ENCODE measurements at regions not wholly inside any gene's neighbourhood (a gene's known extent, or its start where the extent isn't known, plus 50 kb on each side); places are given as distances from the start of the nearest gene placed in this dataset.
"Not testable (repeated sequence)": the region's sequence is repeated elsewhere in the genome, so short reads cannot be mapped to it uniquely, and the experiment has no call there.

- DNase-seq = no peak
Measured at GRCh38 chr6:92485487-92485886, 933.9 kb downstream of the EPHA7 start.

- DNase-seq = no peak
Measured at GRCh38 chr6:92479831-92480230, 939.5 kb downstream of the EPHA7 start.

GRCh38 chr6:92473056-92473455, 946.3 kb downstream of the EPHA7 start:
- DNase-seq = no peak

DNA sequence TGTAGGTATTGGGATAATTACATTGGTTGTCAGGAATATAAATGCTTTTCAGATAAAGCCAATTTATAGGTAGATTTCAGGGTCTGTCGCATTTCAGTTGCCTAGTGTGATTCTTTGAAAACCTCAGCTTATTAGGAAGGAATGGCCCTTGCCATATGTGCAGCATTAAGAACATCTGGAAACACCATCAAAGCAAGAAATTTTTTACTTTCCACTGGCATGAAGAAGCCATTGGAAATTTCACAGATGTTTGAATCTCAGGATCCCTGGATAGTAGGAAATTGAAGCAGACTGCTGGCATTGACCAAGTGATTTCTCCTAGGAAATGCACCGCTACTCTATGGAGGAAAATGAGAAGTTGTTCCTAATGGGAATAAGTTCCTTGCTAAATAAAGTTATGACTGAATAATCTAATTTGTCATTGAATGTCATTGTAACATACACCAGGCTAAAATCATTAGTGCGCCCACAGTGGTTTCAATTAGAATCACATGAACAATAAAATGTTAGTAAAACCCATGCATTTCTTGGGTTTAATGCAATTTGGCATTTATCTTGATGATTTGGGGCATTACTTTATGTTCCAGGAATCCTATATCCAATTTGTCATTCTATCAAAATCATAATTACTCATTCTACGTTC, 950.1 kb downstream of the EPHA7 start:
- no peak for DNase-seq

DNA sequence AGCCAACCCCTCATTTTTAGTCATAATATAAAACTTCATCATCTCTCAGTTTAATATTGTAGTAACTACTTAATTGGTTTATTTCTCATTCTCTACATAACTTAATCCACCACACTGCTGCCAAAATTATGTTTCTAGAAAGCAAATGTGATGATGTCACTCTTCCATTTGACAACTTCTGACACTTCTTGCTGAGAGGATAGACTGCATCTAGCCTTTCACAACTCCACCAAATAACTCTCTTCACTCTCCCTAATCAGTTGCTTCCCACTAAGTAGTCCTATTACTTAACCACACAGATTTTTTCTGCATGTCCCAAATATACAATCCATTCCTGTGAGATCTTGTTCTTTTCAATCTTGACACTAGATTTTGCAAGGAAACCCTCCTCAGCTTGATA, 951.3 kb downstream of the EPHA7 start:
- DNase-seq = no peak

GRCh38 chr6:92460133-92460532, 959.2 kb downstream of the EPHA7 start:
- DNase-seq = no peak

DNA sequence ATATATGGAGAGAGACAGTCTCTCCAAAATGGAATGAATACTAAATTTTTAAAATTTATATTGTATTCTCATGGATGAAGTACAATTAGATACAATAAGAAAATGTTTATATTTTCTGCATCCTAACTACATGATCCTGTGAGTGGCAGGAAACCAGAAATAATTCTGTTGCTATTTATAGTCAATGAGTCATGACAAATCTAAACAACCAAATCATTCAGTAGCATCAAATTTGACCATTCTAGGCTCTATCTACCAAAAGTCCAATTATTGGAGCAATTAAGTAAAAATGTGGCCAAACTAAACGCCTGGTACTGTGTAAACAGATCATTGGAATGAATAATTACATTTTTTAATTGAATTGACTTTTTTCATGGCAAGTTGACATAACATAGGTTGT, 959.8 kb downstream of the EPHA7 start:
- no peak for DNase-seq

DNA sequence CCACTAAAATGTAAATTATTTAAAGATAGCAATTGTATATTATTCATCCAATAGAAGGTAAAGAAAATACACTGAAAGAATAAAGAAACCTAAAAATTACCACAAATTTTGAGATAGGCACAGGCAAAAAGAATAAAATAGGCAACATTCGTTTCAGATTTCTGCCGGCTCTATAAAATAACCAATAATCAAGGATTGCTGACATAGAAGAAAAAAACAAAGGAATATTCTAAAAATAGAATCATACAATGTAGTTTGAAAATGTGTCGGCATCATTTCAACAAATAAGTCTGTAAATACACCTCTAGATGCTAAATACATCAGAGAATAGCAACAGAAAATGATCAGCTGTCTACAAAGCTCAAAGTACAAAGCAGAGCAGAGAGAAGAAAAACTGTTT, 973.3 kb downstream of the EPHA7 start:
- no peak for DNase-seq

DNA sequence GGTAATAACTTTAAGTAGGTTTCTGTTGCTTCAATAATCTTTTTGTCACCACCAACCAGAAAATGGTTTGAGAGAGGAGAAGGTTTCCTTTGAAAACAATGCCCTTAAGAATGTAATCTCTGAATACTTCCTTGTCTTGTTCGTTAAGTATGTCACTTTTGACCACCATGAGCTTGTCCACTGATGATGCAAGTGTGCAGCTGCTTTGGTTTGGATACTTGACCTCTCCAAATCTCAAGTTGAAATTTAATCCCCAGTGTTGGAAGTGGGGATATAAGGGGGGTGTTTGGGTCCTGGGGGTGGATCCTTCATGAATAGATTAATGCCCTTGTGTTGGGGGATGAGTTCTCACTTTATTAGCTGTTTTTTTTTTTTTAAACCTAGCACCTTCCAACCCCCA, 985.4 kb downstream of the EPHA7 start:
- no peak for DNase-seq

DNA sequence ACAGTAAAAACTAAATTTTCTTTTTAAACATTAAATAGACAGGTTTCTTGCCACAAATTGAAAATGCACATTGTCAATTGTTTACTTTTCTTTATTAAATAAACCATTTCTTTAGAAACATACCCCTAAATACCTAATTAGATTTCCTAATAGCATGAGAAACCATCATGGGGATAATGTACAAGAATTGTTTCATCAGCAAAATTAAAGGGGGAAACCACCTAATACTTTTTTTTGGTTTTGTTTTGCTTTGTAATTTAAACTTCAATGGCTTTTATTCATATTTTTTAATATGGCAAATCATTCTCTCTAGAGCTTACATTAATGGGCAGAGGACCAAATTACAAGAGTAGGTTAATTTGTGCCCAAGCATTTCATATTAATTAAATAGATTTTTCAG, 987.9 kb downstream of the EPHA7 start:
- no peak for DNase-seq

DNA sequence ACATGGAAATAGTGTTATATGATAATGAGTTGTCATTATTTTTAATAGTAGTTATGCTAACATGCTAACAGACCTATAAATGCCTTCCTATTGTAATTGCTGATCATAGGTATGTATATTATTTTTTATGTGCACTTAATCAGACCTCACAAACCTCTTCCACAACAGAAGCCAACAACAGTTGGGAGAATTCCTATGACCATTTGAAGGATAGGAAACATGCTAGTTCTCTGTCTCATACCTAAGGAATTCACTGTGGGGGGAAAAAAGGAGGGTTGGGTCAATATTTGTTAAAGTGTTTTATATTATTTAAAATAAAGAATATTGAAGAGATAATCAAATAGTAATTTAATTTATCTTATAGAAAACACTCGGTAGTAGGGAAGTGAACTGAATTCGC, 990.9 kb downstream of the EPHA7 start:
- no peak for DNase-seq

- no peak for DNase-seq
Measured at GRCh38 chr6:92427453-92427852, 991.9 kb downstream of the EPHA7 start.

GRCh38 chr6:92415656-92416055, 1003.7 kb downstream of the EPHA7 start:
- no peak for DNase-seq

- no peak for DNase-seq
Measured at GRCh38 chr6:92408350-92408749, 1011.0 kb downstream of the EPHA7 start.

- DNase-seq = no peak
Measured at GRCh38 chr6:92404281-92404680, 1015.1 kb downstream of the EPHA7 start.

DNA sequence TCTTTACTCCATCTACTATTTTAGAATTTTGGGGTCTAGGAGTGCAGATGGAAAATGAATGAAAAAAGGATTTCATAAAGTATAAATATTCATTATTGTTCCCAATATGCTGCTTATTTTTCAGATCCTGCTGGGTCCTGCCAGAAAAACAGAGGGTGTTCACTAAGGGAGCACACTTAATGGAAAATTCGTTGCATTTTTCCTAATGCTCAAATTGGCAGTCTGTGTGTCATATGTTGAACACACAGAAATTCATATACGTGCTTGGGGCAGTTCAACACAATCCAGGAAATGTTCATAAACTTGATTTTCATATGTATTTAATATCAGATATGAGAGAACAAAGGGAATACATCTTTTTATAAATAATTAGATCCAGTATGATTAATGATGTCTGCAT, 1019.4 kb downstream of the EPHA7 start:
- no peak for DNase-seq

DNA sequence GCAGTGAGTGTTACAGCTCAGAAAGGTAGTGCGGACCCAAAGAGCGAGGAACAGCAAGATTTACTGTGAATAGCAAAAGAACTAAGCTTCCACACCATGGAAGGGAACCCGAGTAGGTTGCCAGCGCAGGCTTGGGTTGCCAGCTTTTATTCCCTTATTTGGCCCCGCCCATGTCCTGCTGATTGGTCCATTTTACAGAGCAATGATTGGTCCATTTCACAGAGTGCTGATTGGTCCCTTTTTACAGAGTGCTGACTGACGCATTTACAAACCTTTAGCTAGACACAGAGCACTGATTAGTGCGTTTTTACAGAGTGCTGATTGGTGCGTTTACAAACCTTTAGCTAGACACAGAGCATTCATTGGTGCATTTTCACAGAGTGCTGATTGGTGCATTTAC, 1030.7 kb downstream of the EPHA7 start:
- not testable (repeated sequence) for DNase-seq

- no peak for DNase-seq
Measured at GRCh38 chr6:92380803-92381601, 1038.4 kb downstream of the EPHA7 start.

DNA sequence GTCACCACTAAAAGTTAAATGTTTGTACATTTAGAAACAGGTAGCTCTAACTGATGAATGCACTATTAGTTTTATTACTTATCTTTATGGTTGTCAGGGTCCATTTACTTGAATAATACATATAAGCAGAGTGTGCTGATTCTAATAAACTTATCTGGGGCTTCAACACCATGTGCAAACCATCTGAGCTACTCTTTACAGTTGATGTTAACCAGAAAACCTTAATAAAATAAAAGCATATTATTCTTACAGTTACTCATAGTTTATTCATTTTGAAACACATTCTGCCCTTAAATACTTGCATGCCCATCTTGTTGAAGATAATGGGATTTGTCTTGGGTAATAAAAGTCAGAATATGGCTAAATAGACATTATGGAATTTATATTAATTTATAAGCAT, 1042.2 kb downstream of the EPHA7 start:
- DNase-seq = no peak

- DNase-seq = no peak
Measured at GRCh38 chr6:92376691-92377090, 1042.7 kb downstream of the EPHA7 start.

- DNase-seq = no peak
Measured at GRCh38 chr6:92371211-92372208, 1047.8 kb downstream of the EPHA7 start.

- no peak for DNase-seq
Measured at GRCh38 chr6:92369309-92369708, 1050.0 kb downstream of the EPHA7 start.

DNA sequence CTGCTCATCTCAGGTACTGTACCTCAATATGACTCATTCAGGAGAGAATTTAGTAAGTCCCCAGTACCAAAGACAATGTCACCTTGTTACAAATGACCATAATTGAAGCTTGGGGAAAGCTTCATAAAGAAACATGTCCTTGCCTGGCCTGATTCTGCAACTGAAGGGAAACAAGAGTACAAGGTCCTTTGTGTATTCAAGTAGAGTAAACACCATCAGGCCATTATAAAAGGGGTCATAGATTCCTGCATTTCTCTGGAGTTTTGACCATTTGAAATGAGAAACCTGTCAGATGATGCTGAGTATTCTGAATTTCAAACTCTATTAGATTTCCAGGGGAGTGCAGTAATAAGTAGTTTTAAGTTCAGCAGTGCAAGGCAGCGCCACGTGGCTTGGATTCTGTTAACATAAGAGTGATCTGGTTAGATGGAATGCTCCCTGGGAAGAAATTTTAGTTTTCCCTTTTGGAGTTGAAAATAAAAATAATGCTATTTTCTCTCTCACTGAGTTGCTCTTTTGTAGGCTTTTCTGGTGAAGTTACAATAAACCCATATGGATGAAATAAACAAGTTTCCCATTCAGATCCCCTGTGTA, 1054.3 kb downstream of the EPHA7 start:
- DNase-seq = no peak
